Keratinocyte (primary cell): ENCODE measurements at regions not wholly inside any gene's neighbourhood (a gene's known extent, or its start where the extent isn't known, plus 50 kb on each side); places are given as distances from the start of the nearest gene placed in this dataset.

Experiments used
- EZH2 ChIP-seq: IDR thresholded peaks from one replicate; pipeline ENCODE4 v1.6.1; 2012; ENCODE audit warnings: inconsistent platforms, mild to moderate bottlenecking, low read length, moderate library complexity
- TF ChIP-seq, protein P1 (sequence below), 3 experiments: IDR thresholded peaks in 1 of 3; conservative IDR thresholded peaks in 1 of 3; optimal IDR thresholded peaks in 1 of 3; 2 replicates in 2 of 3; 3 replicates in 1 of 3; pipeline versions ENCODE3 to v1.5.1; 2011; ENCODE audit warnings: low read length in 3 of 3, mild to moderate bottlenecking in 3 of 3, moderate library complexity in 2 of 3, control low read depth in 1 of 3, inconsistent platforms in 1 of 3; ENCODE audit not compliant: insufficient read depth in 2 of 3; ENCODE audit errors: extremely low read depth in 1 of 3

DNA sequence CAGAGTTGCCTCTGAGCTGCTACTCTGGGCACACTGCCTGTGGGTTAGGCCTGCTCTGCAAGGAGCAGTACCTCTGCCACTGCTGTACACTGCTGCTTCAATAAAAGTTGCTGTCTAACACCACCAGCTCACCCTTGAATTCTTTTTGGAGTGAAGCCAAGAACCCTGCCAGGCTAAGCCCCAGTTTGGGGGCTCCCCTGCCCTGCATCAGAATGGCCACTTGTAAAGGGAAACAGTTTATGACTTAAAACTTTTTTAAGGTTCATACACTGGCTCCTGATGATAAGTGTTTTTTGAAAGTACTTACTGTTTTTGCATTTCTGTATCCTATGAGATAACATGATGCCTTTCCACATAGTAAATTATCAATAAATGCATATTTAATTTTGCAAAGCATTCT is 310.0 kb downstream of the LMO4 start:
- TF ChIP-seq, protein P1, sequence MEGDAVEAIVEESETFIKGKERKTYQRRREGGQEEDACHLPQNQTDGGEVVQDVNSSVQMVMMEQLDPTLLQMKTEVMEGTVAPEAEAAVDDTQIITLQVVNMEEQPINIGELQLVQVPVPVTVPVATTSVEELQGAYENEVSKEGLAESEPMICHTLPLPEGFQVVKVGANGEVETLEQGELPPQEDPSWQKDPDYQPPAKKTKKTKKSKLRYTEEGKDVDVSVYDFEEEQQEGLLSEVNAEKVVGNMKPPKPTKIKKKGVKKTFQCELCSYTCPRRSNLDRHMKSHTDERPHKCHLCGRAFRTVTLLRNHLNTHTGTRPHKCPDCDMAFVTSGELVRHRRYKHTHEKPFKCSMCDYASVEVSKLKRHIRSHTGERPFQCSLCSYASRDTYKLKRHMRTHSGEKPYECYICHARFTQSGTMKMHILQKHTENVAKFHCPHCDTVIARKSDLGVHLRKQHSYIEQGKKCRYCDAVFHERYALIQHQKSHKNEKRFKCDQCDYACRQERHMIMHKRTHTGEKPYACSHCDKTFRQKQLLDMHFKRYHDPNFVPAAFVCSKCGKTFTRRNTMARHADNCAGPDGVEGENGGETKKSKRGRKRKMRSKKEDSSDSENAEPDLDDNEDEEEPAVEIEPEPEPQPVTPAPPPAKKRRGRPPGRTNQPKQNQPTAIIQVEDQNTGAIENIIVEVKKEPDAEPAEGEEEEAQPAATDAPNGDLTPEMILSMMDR (optimal IDR thresholded peaks at IDR 0.05 in 1 of 3, IDR thresholded peaks at IDR 0.05 in 1 of 3, conservative IDR thresholded peaks at IDR 0.05 in 1 of 3; ENCODE audit: extremely low read depth in 1 of 3, insufficient read depth in 2 of 3, low read length in 3 of 3), result no peak
- no peak for TF ChIP-seq EZH2
